Neural cell (in vitro differentiated cells): ENCODE measurements at regions not wholly inside any gene's neighbourhood (a gene's known extent, or its start where the extent isn't known, plus 50 kb on each side); places are given as distances from the start of the nearest gene placed in this dataset.

Experiments
- H2AFZ ChIP-seq: fragments of 200-600, 300-800 bp; sonication (generic), shearing (Covaris generic); 2 replicates; pipeline ENCODE4 v1.6.0; 2014; ENCODE audit warnings: low read depth, mild to moderate bottlenecking, antibody characterized with exemption, low read length, moderate library complexity
- H3F3A ChIP-seq: fragments of 200-600 bp; shearing (Covaris generic); 2 replicates; pipeline ENCODE4 v1.6.1; 2016; ENCODE audit warnings: mild to moderate bottlenecking, moderate library complexity, mixed read lengths, antibody characterized with exemption, low read length; ENCODE audit not compliant: insufficient read depth, poor library complexity, severe bottlenecking
- H3K27ac ChIP-seq: fragments of 200-600, 300-800 bp; sonication (generic), shearing (Covaris generic); 2 replicates; pipeline ENCODE4 v1.5.1; 2014; ENCODE audit warnings: mild to moderate bottlenecking, low read length, moderate library complexity
- H3K27me3 ChIP-seq: fragments of 300-800, 200-600 bp; sonication (generic), shearing (Covaris generic); 2 replicates; pipeline ENCODE4 v1.6.0; 2014; ENCODE audit warnings: mild to moderate bottlenecking, low read depth, low read length, moderate library complexity; ENCODE audit not compliant: insufficient read depth
- H3K36me3 ChIP-seq: fragments of 300-800, 200-600 bp; sonication (generic), shearing (Covaris generic); 2 replicates; pipeline ENCODE4 v1.5.1; 2014; ENCODE audit warnings: mild to moderate bottlenecking, antibody characterized with exemption, low read length, moderate library complexity; ENCODE audit not compliant: insufficient read depth
- H3K4me2 ChIP-seq: fragments of 300-800, 200-600 bp; sonication (generic), shearing (Covaris generic); 2 replicates; pipeline ENCODE4 v1.6.0; 2014; ENCODE audit warnings: mild to moderate bottlenecking, low read length
- H3K4me3 ChIP-seq: fragments of 300-800, 200-600 bp; sonication (generic), shearing (Covaris generic); 2 replicates; pipeline ENCODE4 v1.5.1; 2014; ENCODE audit warnings: mild to moderate bottlenecking, low read length, moderate library complexity
- H3K79me2 ChIP-seq: fragments of 200-600 bp; shearing (Covaris generic); replicated peaks from 2 replicates; pipeline ENCODE4 v1.6.0; 2014; ENCODE audit warnings: mild to moderate bottlenecking, low read length, moderate library complexity; ENCODE audit not compliant: insufficient read depth
- H3K9ac ChIP-seq: fragments of 300-800, 200-600 bp; sonication (generic), shearing (Covaris generic); 2 replicates; pipeline ENCODE4 v1.6.1; 2016; ENCODE audit warnings: mild to moderate bottlenecking, low read length, mixed read lengths
- H3K9me2 ChIP-seq: fragments of 200-600 bp; shearing (Covaris generic); 2 replicates; pipeline ENCODE4 v1.6.1; 2016; ENCODE audit warnings: mild to moderate bottlenecking, low read length, mixed read lengths; ENCODE audit not compliant: insufficient read depth
- H3K9me3 ChIP-seq: fragments of 200-600, 300-800 bp; sonication (generic), shearing (Covaris generic); 2 replicates; pipeline ENCODE4 v1.6.1; 2016; ENCODE audit warnings: mild to moderate bottlenecking, mixed run types, low read length, moderate library complexity, mixed read lengths
- H4K20me1 ChIP-seq: fragments of 200-600 bp; shearing (Covaris generic); 2 replicates; pipeline ENCODE4 v1.6.1; 2016; ENCODE audit warnings: mild to moderate bottlenecking, mixed run types; ENCODE audit not compliant: insufficient read depth
- EP300 ChIP-seq: fragments of 450-650 bp; conservative IDR thresholded peaks from 2 replicates; pipeline ENCODE4 v1.6.1; 2014; ENCODE audit warnings: antibody characterized with exemption, mild to moderate bottlenecking, moderate library complexity; ENCODE audit not compliant: poor library complexity, severe bottlenecking
- EZH2 ChIP-seq: fragments of 200-600, 300-800 bp; shearing (Covaris generic), sonication (generic); IDR thresholded peaks from 2 replicates; pipeline ENCODE4 v1.6.1; 2014; ENCODE audit warnings: antibody characterized with exemption, low read length, borderline replicate concordance, mild to moderate bottlenecking; ENCODE audit not compliant: insufficient read depth, poor library complexity, severe bottlenecking
- MXI1 ChIP-seq: fragments of 450-650 bp; conservative IDR thresholded peaks from 2 replicates; pipeline ENCODE4 v1.6.1; 2014; ENCODE audit warnings: antibody characterized with exemption, mild to moderate bottlenecking; ENCODE audit not compliant: poor library complexity, severe bottlenecking
- POLR2AphosphoS5 ChIP-seq: IDR thresholded peaks from 2 replicates; pipeline ENCODE4 v1.6.1; 2012
- RAD21 ChIP-seq: fragments of 450-650 bp; conservative IDR thresholded peaks from 2 replicates; pipeline ENCODE4 v1.6.1; 2014; ENCODE audit warnings: antibody characterized with exemption, mild to moderate bottlenecking, moderate library complexity
- REST ChIP-seq: IDR thresholded peaks from 2 replicates; pipeline ENCODE4 v1.6.1; 2012; ENCODE audit warnings: borderline replicate concordance
- SMC3 ChIP-seq: fragments of 450-650 bp; conservative IDR thresholded peaks from 2 replicates; pipeline ENCODE4 v1.6.1; 2014; ENCODE audit warnings: antibody characterized with exemption, mild to moderate bottlenecking, moderate library complexity; ENCODE audit not compliant: poor library complexity
- TAF1 ChIP-seq: IDR thresholded peaks from 2 replicates; pipeline ENCODE4 v1.6.1; 2012; ENCODE audit warnings: low read depth
- TF ChIP-seq, protein P1 (sequence below): fragments of 450-650 bp; IDR thresholded peaks from 2 replicates; pipeline ENCODE4 v1.5.1; 2014; ENCODE audit warnings: antibody characterized with exemption, mild to moderate bottlenecking, moderate library complexity; ENCODE audit not compliant: poor library complexity, severe bottlenecking

GRCh38 chr13:31610270-31610998, 128.9 kb upstream of the RXFP2 start:
- Histone ChIP-seq H2AFZ (no peak overlapping the region), H3K27me3 (no peaks in the 10 kb centered on the region)

DNA sequence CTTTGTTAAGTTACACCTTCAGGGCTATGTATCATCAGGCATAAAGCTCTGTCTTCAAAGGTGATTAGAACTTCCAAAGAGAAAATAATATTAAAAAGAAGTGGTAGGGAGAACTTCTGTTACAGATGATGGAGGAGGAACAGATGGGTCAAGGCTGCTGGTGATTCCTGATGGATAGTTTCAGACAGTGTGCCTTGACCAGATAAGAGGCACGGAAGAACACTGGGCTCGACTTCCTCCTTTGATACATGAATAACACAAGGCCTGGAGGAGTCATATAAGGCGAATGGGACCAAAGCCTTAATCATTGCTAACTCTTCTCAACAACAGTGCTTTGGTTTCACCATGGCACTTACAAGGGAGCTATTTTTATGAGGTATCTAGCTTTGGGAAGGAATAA, 128.1 kb upstream of the RXFP2 start:
- Histone ChIP-seq H2AFZ (no peak overlapping the region), H3K36me3 (no peaks in the 10 kb centered on the region), H3K79me2 (no peaks in the 10 kb centered on the region), H3K27ac (no peak overlapping the region), H3K27me3 (no peaks in the 10 kb centered on the region), H3K9me3 (no peaks in the 10 kb centered on the region), H3K4me2 (no peak overlapping the region), H3K9me2 (no peaks in the 10 kb centered on the region), H3F3A (no peaks in the 10 kb centered on the region), H3K4me3 (no peak overlapping the region), H3K9ac (no peak overlapping the region), H4K20me1 (no peaks in the 10 kb centered on the region)
- TF ChIP-seq, protein P1, sequence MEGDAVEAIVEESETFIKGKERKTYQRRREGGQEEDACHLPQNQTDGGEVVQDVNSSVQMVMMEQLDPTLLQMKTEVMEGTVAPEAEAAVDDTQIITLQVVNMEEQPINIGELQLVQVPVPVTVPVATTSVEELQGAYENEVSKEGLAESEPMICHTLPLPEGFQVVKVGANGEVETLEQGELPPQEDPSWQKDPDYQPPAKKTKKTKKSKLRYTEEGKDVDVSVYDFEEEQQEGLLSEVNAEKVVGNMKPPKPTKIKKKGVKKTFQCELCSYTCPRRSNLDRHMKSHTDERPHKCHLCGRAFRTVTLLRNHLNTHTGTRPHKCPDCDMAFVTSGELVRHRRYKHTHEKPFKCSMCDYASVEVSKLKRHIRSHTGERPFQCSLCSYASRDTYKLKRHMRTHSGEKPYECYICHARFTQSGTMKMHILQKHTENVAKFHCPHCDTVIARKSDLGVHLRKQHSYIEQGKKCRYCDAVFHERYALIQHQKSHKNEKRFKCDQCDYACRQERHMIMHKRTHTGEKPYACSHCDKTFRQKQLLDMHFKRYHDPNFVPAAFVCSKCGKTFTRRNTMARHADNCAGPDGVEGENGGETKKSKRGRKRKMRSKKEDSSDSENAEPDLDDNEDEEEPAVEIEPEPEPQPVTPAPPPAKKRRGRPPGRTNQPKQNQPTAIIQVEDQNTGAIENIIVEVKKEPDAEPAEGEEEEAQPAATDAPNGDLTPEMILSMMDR: no peak

More at GRCh38 chr13:31610270-31610998, 128.9 kb upstream of the RXFP2 start:
- no peaks in the 10 kb centered on the region for H3K9me2 ChIP-seq
- no peak for TF ChIP-seq EP300
- no peak for TF ChIP-seq SMC3
- TF ChIP-seq, protein P1: no peak
- TF ChIP-seq RAD21: no peak
- no peak for TF ChIP-seq REST
- TF ChIP-seq EZH2: no peak
- TF ChIP-seq MXI1: no peak
- TF ChIP-seq POLR2AphosphoS5: no peak
- TF ChIP-seq TAF1: no peak
- no peaks in the 10 kb centered on the region for H3F3A ChIP-seq
- no peaks in the 10 kb centered on the region for H3K36me3 ChIP-seq
- no peak overlapping the region for H3K27ac ChIP-seq
- H3K79me2 ChIP-seq: no peaks in the 10 kb centered on the region
- H4K20me1 ChIP-seq: no peaks in the 10 kb centered on the region
- no peaks in the 10 kb centered on the region for H3K9me3 ChIP-seq
- no peak overlapping the region for H3K9ac ChIP-seq
- H3K4me2 ChIP-seq: no peak overlapping the region
- H3K4me3 ChIP-seq: no peak overlapping the region
